ENCODE measurements at regions not wholly inside any gene's neighbourhood (a gene's known extent, or its start where the extent isn't known, plus 50 kb on each side); places are given as distances from the start of the nearest gene placed in this dataset.

GRCh38 chr19:30163663-30164062 lies 208.5 kb upstream of the ZNF536 start:
- no peak for TF ChIP-seq EZH2phosphoT487 (IDR thresholded peaks at IDR 0.05; ENCODE audit: borderline replicate concordance, low read length)
- no peaks in the 10 kb centered on the region for H3K36me3 ChIP-seq (ENCODE audit: control insufficient read depth, low read length)
- H3K27me3 ChIP-seq (ENCODE audit: control insufficient read depth, low read length), result no peaks in the 10 kb centered on the region
- H3K4me2 ChIP-seq (ENCODE audit: low read length), result no peak overlapping the region
- no peaks in the 10 kb centered on the region for H3F3A ChIP-seq (ENCODE audit: control insufficient read depth, insufficient read depth)
- H3K9me3 ChIP-seq (ENCODE audit: control insufficient read depth, insufficient read depth, low read length), result no peaks in the 10 kb centered on the region
- no peak overlapping the region for H3K27ac ChIP-seq (ENCODE audit: low read depth, low read length)
- no peaks in the 10 kb centered on the region for H3K79me2 ChIP-seq (ENCODE audit: control insufficient read depth, low read length)
- no peaks in the 10 kb centered on the region for H4K20me1 ChIP-seq (ENCODE audit: control insufficient read depth, insufficient read depth, low read depth, low read length)
- H3K4me1 ChIP-seq (ENCODE audit: control insufficient read depth, low read length), result no peaks in the 10 kb centered on the region
- H3K9me2 ChIP-seq (replicated peaks; ENCODE audit: control insufficient read depth, low read length), result no peaks in the 10 kb centered on the region
- no peak overlapping the region for H3K4me3 ChIP-seq (ENCODE audit: low read length)

- Histone ChIP-seq H3F3A (ENCODE audit: control insufficient read depth, insufficient read depth) (no peaks in the 10 kb centered on the region), H4K20me1 (ENCODE audit: control insufficient read depth, insufficient read depth, low read depth, low read length) (no peaks in the 10 kb centered on the region), H3K27ac (ENCODE audit: low read depth, low read length) (no peak overlapping the region), H3K4me3 (ENCODE audit: low read length) (no peak overlapping the region), H3K4me1 (ENCODE audit: control insufficient read depth, low read length) (no peaks in the 10 kb centered on the region), H3K27me3 (ENCODE audit: control insufficient read depth, low read length) (no peaks in the 10 kb centered on the region), H3K9me3 (ENCODE audit: control insufficient read depth, insufficient read depth, low read length) (no peaks in the 10 kb centered on the region), H3K36me3 (ENCODE audit: control insufficient read depth, low read length) (no peaks in the 10 kb centered on the region), H3K9me2 (replicated peaks; ENCODE audit: control insufficient read depth, low read length) (no peaks in the 10 kb centered on the region), H3K4me2 (ENCODE audit: low read length) (no peak overlapping the region), H3K79me2 (ENCODE audit: control insufficient read depth, low read length) (no peaks in the 10 kb centered on the region)
- TF ChIP-seq CTCF (IDR thresholded peaks at IDR 0.05; ENCODE audit: low read depth, low read length, poor library complexity, severe bottlenecking) (no peak), EZH2phosphoT487 (IDR thresholded peaks at IDR 0.05; ENCODE audit: borderline replicate concordance, low read length) (no peak)
Measured at GRCh38 chr19:30165228-30165813, 206.9 kb upstream of the ZNF536 start.

- no peaks in the 10 kb centered on the region for H3K27me3 ChIP-seq (ENCODE audit: control insufficient read depth, low read length)
- H3K79me2 ChIP-seq (ENCODE audit: control insufficient read depth, low read length), result no peaks in the 10 kb centered on the region
- no peaks in the 10 kb centered on the region for H3K9me2 ChIP-seq (replicated peaks; ENCODE audit: control insufficient read depth, low read length)
- H3K36me3 ChIP-seq (ENCODE audit: control insufficient read depth, low read length), result no peaks in the 10 kb centered on the region
- no peaks in the 10 kb centered on the region for H4K20me1 ChIP-seq (ENCODE audit: control insufficient read depth, insufficient read depth, low read depth, low read length)
- H3K4me3 ChIP-seq (ENCODE audit: low read length), result no peak overlapping the region
- no peak for TF ChIP-seq EZH2phosphoT487 (IDR thresholded peaks at IDR 0.05; ENCODE audit: borderline replicate concordance, low read length)
- TF ChIP-seq CTCF (IDR thresholded peaks at IDR 0.05; ENCODE audit: low read depth, low read length, poor library complexity, severe bottlenecking), result no peak
- no peak overlapping the region for H3K4me2 ChIP-seq (ENCODE audit: low read length)
- H3K9me3 ChIP-seq (ENCODE audit: control insufficient read depth, insufficient read depth, low read length), result no peaks in the 10 kb centered on the region
- H3F3A ChIP-seq (ENCODE audit: control insufficient read depth, insufficient read depth), result no peaks in the 10 kb centered on the region
- no peaks in the 10 kb centered on the region for H3K4me1 ChIP-seq (ENCODE audit: control insufficient read depth, low read length)
- H3K27ac ChIP-seq (ENCODE audit: low read depth, low read length), result no peak overlapping the region
Measured at GRCh38 chr19:30167206-30167868, 204.8 kb upstream of the ZNF536 start.

GRCh38 chr19:30167976-30168635 lies 204.1 kb upstream of the ZNF536 start:
- H3K4me2 ChIP-seq (ENCODE audit: low read length), result no peak overlapping the region
- H3K27me3 ChIP-seq (ENCODE audit: control insufficient read depth, low read length), result no peaks in the 10 kb centered on the region
- H3F3A ChIP-seq (ENCODE audit: control insufficient read depth, insufficient read depth), result no peaks in the 10 kb centered on the region
- no peaks in the 10 kb centered on the region for H3K4me1 ChIP-seq (ENCODE audit: control insufficient read depth, low read length)
- TF ChIP-seq CTCF (IDR thresholded peaks at IDR 0.05; ENCODE audit: low read depth, low read length, poor library complexity, severe bottlenecking), result no peak
- TF ChIP-seq EZH2phosphoT487 (IDR thresholded peaks at IDR 0.05; ENCODE audit: borderline replicate concordance, low read length), result no peak
- no peaks in the 10 kb centered on the region for H3K9me2 ChIP-seq (replicated peaks; ENCODE audit: control insufficient read depth, low read length)
- H4K20me1 ChIP-seq (ENCODE audit: control insufficient read depth, insufficient read depth, low read depth, low read length), result no peaks in the 10 kb centered on the region
- no peaks in the 10 kb centered on the region for H3K79me2 ChIP-seq (ENCODE audit: control insufficient read depth, low read length)
- H3K4me3 ChIP-seq (ENCODE audit: low read length), result no peak overlapping the region
- no peaks in the 10 kb centered on the region for H3K36me3 ChIP-seq (ENCODE audit: control insufficient read depth, low read length)
- no peak overlapping the region for H3K27ac ChIP-seq (ENCODE audit: low read depth, low read length)
- H3K9me3 ChIP-seq (ENCODE audit: control insufficient read depth, insufficient read depth, low read length), result no peaks in the 10 kb centered on the region

Measured in DOHH2 (cell line).